Hippocampal formation (tissue), 2 donors: ENCODE measurements at regions not wholly inside any gene's neighbourhood (a gene's known extent, or its start where the extent isn't known, plus 50 kb on each side); places are given as distances from the start of the nearest gene placed in this dataset.
A peak's percentile ranks its signal among the peaks of the same experiment; 100 is the strongest.
"Not testable (repeated sequence)": the region's sequence is repeated elsewhere in the genome, so short reads cannot be mapped to it uniquely, and the experiment has no call there.

Source experiments
- DNase-seq, 2 donors: peaks; one replicate each; lab custom pipeline; 2025; lab: John Stamatoyannopoulos, UW

GRCh38 chr14:46596236-46596635 is 55.3 kb downstream of the RPL10L start:
- no peak for DNase-seq

GRCh38 chr14:46582826-46583225 is 68.8 kb downstream of the RPL10L start:
- no peak for DNase-seq

- peak in 1 of 2 donors; percentile 21 for DNase-seq
These were observed 70.4 kb downstream of the RPL10L start for GRCh38 chr14:46581036-46581671.

- DNase-seq, result no peak
These were observed 76.6 kb downstream of the RPL10L start for GRCh38 chr14:46574978-46575375.

GRCh38 chr14:46574221-46574977 is 77.2 kb downstream of the RPL10L start:
- no peak for DNase-seq

GRCh38 chr14:46573498-46573897 is 78.1 kb downstream of the RPL10L start:
- no peak for DNase-seq

GRCh38 chr14:46571970-46572369 is 79.6 kb downstream of the RPL10L start:
- DNase-seq, result no peak

GRCh38 chr14:46568161-46568560 is 83.4 kb downstream of the RPL10L start:
- DNase-seq, result not testable (repeated sequence)

- no peak for DNase-seq
These were observed 100.7 kb downstream of the RPL10L start for GRCh38 chr14:46550836-46551235.

GRCh38 chr14:46540986-46541385 is 110.6 kb downstream of the RPL10L start:
- no peak for DNase-seq

- no peak for DNase-seq
These were observed 132.5 kb downstream of the RPL10L start for GRCh38 chr14:46519121-46519520.

GRCh38 chr14:46508752-46509151 is 142.8 kb downstream of the RPL10L start:
- not testable (repeated sequence) for DNase-seq

- DNase-seq, result no peak
These were observed 152.1 kb downstream of the RPL10L start for GRCh38 chr14:46499521-46499920.

GRCh38 chr14:46496409-46496808 is 155.2 kb downstream of the RPL10L start:
- no peak for DNase-seq

GRCh38 chr14:46490238-46490685 is 161.3 kb downstream of the RPL10L start:
- no peak for DNase-seq

GRCh38 chr14:46488374-46488773 is 163.2 kb downstream of the RPL10L start:
- no peak for DNase-seq

- no peak for DNase-seq
These were observed 163.8 kb downstream of the RPL10L start for GRCh38 chr14:46487582-46488350.

GRCh38 chr14:46482200-46482599 is 169.4 kb downstream of the RPL10L start:
- no peak for DNase-seq

GRCh38 chr14:46480817-46481216 is 170.8 kb downstream of the RPL10L start:
- no peak for DNase-seq

- no peak for DNase-seq
These were observed 179.3 kb downstream of the RPL10L start for GRCh38 chr14:46472261-46472660.

- no peak for DNase-seq
These were observed 187.2 kb downstream of the RPL10L start for GRCh38 chr14:46464341-46464740.

GRCh38 chr14:46451800-46452199 is 199.8 kb downstream of the RPL10L start:
- no peak for DNase-seq

- DNase-seq, result no peak
These were observed 206.9 kb downstream of the RPL10L start for GRCh38 chr14:46444666-46445065.
